Thoracic aorta (tissue), 2 donors: ENCODE measurements at regions not wholly inside any gene's neighbourhood (a gene's known extent, or its start where the extent isn't known, plus 50 kb on each side); places are given as distances from the start of the nearest gene placed in this dataset.

Source experiments
- ATAC-seq: fragments of 150-250 bp; one replicate; pipeline ENCODE4 v1.8.0; 2017; ENCODE audit warnings: low read depth; ENCODE audit not compliant: insufficient number of reproducible peaks, low FRiP score
- DNase-seq: peaks from one replicate; pipeline ENCODE4 v3.0.0-alpha.2; 2020; ENCODE audit warnings: low spot score
- H3K27ac ChIP-seq, 2 donors: fragments of 200-600 bp; sonication (generic); 1 replicate in 1 of 2; 2 replicates in 1 of 2; pipeline ENCODE4 v1.5.1; 2016; ENCODE audit warnings: mild to moderate bottlenecking in 2 of 2, moderate library complexity in 2 of 2
- H3K27me3 ChIP-seq: fragments of 200-600 bp; sonication (generic); replicated peaks from 2 replicates; pipeline ENCODE4 v1.6.0; 2016; ENCODE audit warnings: mild to moderate bottlenecking; ENCODE audit not compliant: insufficient read depth
- H3K36me3 ChIP-seq: fragments of 200-600 bp; sonication (generic); one replicate; pipeline ENCODE4 v1.5.1; 2016
- H3K4me1 ChIP-seq, 2 donors: fragments of 200-600 bp; sonication (generic); 1 replicate in 1 of 2; 2 replicates in 1 of 2; pipeline versions ENCODE4 v1.5.1 to v1.6.0; 2016; ENCODE audit warnings: low read depth in 2 of 2, mild to moderate bottlenecking in 1 of 2; ENCODE audit not compliant: control insufficient read depth in 1 of 2
- H3K4me3 ChIP-seq: fragments of 200-600 bp; sonication (generic); 2 replicates; pipeline ENCODE4 v1.5.1; 2016; ENCODE audit warnings: mild to moderate bottlenecking
- H3K9me3 ChIP-seq: fragments of 200-600 bp; sonication (generic); 2 replicates; pipeline ENCODE4 v1.5.1; 2016
- CTCF ChIP-seq: fragments of 200-600 bp; sonication (generic); IDR thresholded peaks from one replicate; pipeline ENCODE4 v1.5.1; 2019; ENCODE audit warnings: antibody characterized with exemption

- TF ChIP-seq CTCF = no peak
- Histone ChIP-seq H3K9me3 (no peaks in the 10 kb centered on the region), H3K27ac (no peak overlapping the region), H3K4me1 (no peaks in the 10 kb centered on the region), H3K36me3 (no peaks in the 10 kb centered on the region), H3K4me3 (no peak overlapping the region), H3K27me3 (no peaks in the 10 kb centered on the region)
- no peak for ATAC-seq
- no peak for DNase-seq
Measured at GRCh38 chr5:102691434-102691833, 63.7 kb upstream of the PAM start.

- no peak for ATAC-seq
- Histone ChIP-seq H3K27ac (no peak overlapping the region), H3K4me3 (no peak overlapping the region), H3K27me3 (no peaks in the 10 kb centered on the region), H3K4me1 (no peaks in the 10 kb centered on the region), H3K36me3 (no peaks in the 10 kb centered on the region), H3K9me3 (no peaks in the 10 kb centered on the region)
- DNase-seq = no peak
- TF ChIP-seq CTCF = no peak
Measured at GRCh38 chr5:102700120-102700831, 54.8 kb upstream of the PAM start.

GRCh38 chr5:102700916-102701315 is 54.2 kb upstream of the PAM start:
- no peaks in the 10 kb centered on the region for H3K4me1 ChIP-seq
- H3K27me3 ChIP-seq = no peaks in the 10 kb centered on the region
- no peak for ATAC-seq
- no peak overlapping the region for H3K27ac ChIP-seq
- no peaks in the 10 kb centered on the region for H3K36me3 ChIP-seq
- DNase-seq = no peak
- H3K9me3 ChIP-seq = no peaks in the 10 kb centered on the region
- no peak overlapping the region for H3K4me3 ChIP-seq
- TF ChIP-seq CTCF = no peak

- DNase-seq (no peak), ATAC-seq (no peak)
- TF ChIP-seq CTCF = no peak
- H3K9me3 ChIP-seq = no peaks in the 10 kb centered on the region
- H3K4me3 ChIP-seq = no peak overlapping the region
- H3K4me1 ChIP-seq = no peaks in the 10 kb centered on the region
- no peak overlapping the region for H3K27ac ChIP-seq
- no peaks in the 10 kb centered on the region for H3K36me3 ChIP-seq
- no peaks in the 10 kb centered on the region for H3K27me3 ChIP-seq
Measured at GRCh38 chr5:102701748-102702147, 53.4 kb upstream of the PAM start.
